Endodermal cell (in vitro differentiated cells): ENCODE measurements at regions not wholly inside any gene's neighbourhood (a gene's known extent, or its start where the extent isn't known, plus 50 kb on each side); places are given as distances from the start of the nearest gene placed in this dataset.

Source experiments
- DNase-seq: peaks from one replicate; pipeline ENCODE4 v3.0.0-alpha.2; 2017
- H3K27ac ChIP-seq: 2 replicates; pipeline ENCODE4 v1.5.1; 2013; ENCODE audit warnings: mild to moderate bottlenecking, low read depth, low read length, moderate library complexity
- H3K27me3 ChIP-seq: 2 replicates; pipeline ENCODE4 v1.6.1; 2013; ENCODE audit warnings: mild to moderate bottlenecking, low read length, moderate library complexity; ENCODE audit not compliant: insufficient read depth, control insufficient read depth, poor library complexity, severe bottlenecking
- H3K36me3 ChIP-seq: 2 replicates; pipeline ENCODE4 v1.7.0; 2013; ENCODE audit warnings: mild to moderate bottlenecking, low read length, moderate library complexity; ENCODE audit not compliant: control insufficient read depth, insufficient read depth
- H3K4me1 ChIP-seq: one replicate; pipeline ENCODE4 v1.7.0; 2013; ENCODE audit warnings: low read length; ENCODE audit not compliant: control insufficient read depth, insufficient read depth
- H3K4me3 ChIP-seq: 2 replicates; pipeline ENCODE4 v1.5.1; 2013; ENCODE audit warnings: mild to moderate bottlenecking, low read length, moderate library complexity
- H3K9ac ChIP-seq: 2 replicates; pipeline ENCODE4 v1.6.1; 2013; ENCODE audit warnings: mild to moderate bottlenecking, low read length, moderate library complexity; ENCODE audit not compliant: poor library complexity, severe bottlenecking; ENCODE audit errors: extremely low read depth
- H3K9me3 ChIP-seq: 2 replicates; pipeline ENCODE4 v1.6.1; 2013; ENCODE audit warnings: mild to moderate bottlenecking, low read length, moderate library complexity; ENCODE audit not compliant: control insufficient read depth
- H3K27ac Mint-ChIP-seq: 2 replicates; pipeline ENCODE4 v1.8.0; 2020; ENCODE audit warnings: mixed read lengths
- H3K27me3 Mint-ChIP-seq: 2 replicates; pipeline ENCODE4 v1.8.0; 2021; ENCODE audit warnings: mild to moderate bottlenecking, mixed read lengths; ENCODE audit not compliant: insufficient read depth
- H3K36me3 Mint-ChIP-seq: 2 replicates; pipeline ENCODE4 v1.8.0; 2020; ENCODE audit warnings: low read depth, mixed read lengths
- H3K4me1 Mint-ChIP-seq: 2 replicates; pipeline ENCODE4 v1.8.0; 2020; ENCODE audit warnings: mixed read lengths
- H3K4me3 Mint-ChIP-seq: 2 replicates; pipeline ENCODE4 v1.8.0; 2020; ENCODE audit warnings: mild to moderate bottlenecking, moderate library complexity, mixed read lengths
- H3K9me3 Mint-ChIP-seq: 2 replicates; pipeline ENCODE4 v1.8.0; 2020; ENCODE audit warnings: mild to moderate bottlenecking, mixed read lengths
- CTCF ChIP-seq: fragments of 200-600 bp; sonication (generic); conservative IDR thresholded peaks from 2 replicates; pipeline ENCODE4 v1.5.0; 2021; ENCODE audit warnings: antibody characterized with exemption, mild to moderate bottlenecking
- WGBS, 2 experiments: methylation state at CpG; one replicate each; pipeline versions ENCODE4 v1.1.5 to v1.1.7; 2013; ENCODE audit warnings: missing lambda C conversion rate in 2 of 2, mixed read lengths in 1 of 2; ENCODE audit not compliant: insufficient coverage in 1 of 2, insufficient read length in 1 of 2; 5-methylcytosine and 5-hydroxymethylcytosine counted together

GRCh38 chr4:184902550-184902949 is 76.8 kb upstream of the ACSL1 start:
- Mint-ChIP-seq H3K4me1 (no peaks in the 10 kb centered on the region), H3K4me3 (no peak overlapping the region), H3K9me3 (no peaks in the 10 kb centered on the region), H3K27ac (no peak overlapping the region), H3K36me3 (no peaks in the 10 kb centered on the region), H3K27me3 (peaks cover 4% of the 10 kb centered on the region)
- Histone ChIP-seq H3K9ac (no peak overlapping the region), H3K9me3 (no peaks in the 10 kb centered on the region), H3K27me3 (no peaks in the 10 kb centered on the region), H3K27ac (no peak overlapping the region), H3K4me3 (no peak overlapping the region), H3K36me3 (no peaks in the 10 kb centered on the region), H3K4me1 (no peaks in the 10 kb centered on the region)
- 95 to 100% methylated on average over 1 to 2 of the region's 2 CpGs for WGBS, 2 experiments
- TF ChIP-seq CTCF, result no peak
- DNase-seq, result no peak

GRCh38 chr4:184906480-184907097 is 80.8 kb upstream of the ACSL1 start:
- 87 to 93% methylated on average over 4 of the region's 4 CpGs for WGBS, 2 experiments
- no peak for DNase-seq
- no peak for TF ChIP-seq CTCF

GRCh38 chr4:184907216-184907615 is 81.4 kb upstream of the ACSL1 start:
- 87% methylated on average over 1 of the region's 1 CpG; no CpG with 5 or more reads in 1 of the 2 experiments for WGBS, 2 experiments
- no peak overlapping the region for H3K27ac Mint-ChIP-seq
- Histone ChIP-seq H3K4me3 (no peak overlapping the region), H3K9ac (no peak overlapping the region), H3K4me1 (no peaks in the 10 kb centered on the region), H3K27ac (no peak overlapping the region), H3K9me3 (peaks cover 8% of the 10 kb centered on the region), H3K27me3 (no peaks in the 10 kb centered on the region), H3K36me3 (no peaks in the 10 kb centered on the region)
- H3K9me3 Mint-ChIP-seq, result peaks cover 33% of the 10 kb centered on the region
- H3K27me3 Mint-ChIP-seq, result peaks cover 10% of the 10 kb centered on the region
- no peak overlapping the region for H3K4me3 Mint-ChIP-seq
- no peak for TF ChIP-seq CTCF
- H3K36me3 Mint-ChIP-seq, result no peaks in the 10 kb centered on the region
- H3K4me1 Mint-ChIP-seq, result no peaks in the 10 kb centered on the region
- DNase-seq, result no peak

More at GRCh38 chr4:184906480-184907097, 80.8 kb upstream of the ACSL1 start:
- H3K27ac ChIP-seq, result no peak overlapping the region
- H3K9me3 ChIP-seq, result peaks cover 2% of the 10 kb centered on the region
- no peak overlapping the region for H3K9ac ChIP-seq
- Mint-ChIP-seq H3K27me3 (peaks cover 10% of the 10 kb centered on the region), H3K9me3 (peaks cover 27% of the 10 kb centered on the region), H3K4me3 (no peak overlapping the region), H3K27ac (no peak overlapping the region), H3K4me1 (no peaks in the 10 kb centered on the region), H3K36me3 (no peaks in the 10 kb centered on the region)
- H3K4me3 ChIP-seq, result no peak overlapping the region
- no peaks in the 10 kb centered on the region for H3K27me3 ChIP-seq
- no peaks in the 10 kb centered on the region for H3K36me3 ChIP-seq
- no peaks in the 10 kb centered on the region for H3K4me1 ChIP-seq
